ENCODE measurements at regions not wholly inside any gene's neighbourhood (a gene's known extent, or its start where the extent isn't known, plus 50 kb on each side); places are given as distances from the start of the nearest gene placed in this dataset.

DNA sequence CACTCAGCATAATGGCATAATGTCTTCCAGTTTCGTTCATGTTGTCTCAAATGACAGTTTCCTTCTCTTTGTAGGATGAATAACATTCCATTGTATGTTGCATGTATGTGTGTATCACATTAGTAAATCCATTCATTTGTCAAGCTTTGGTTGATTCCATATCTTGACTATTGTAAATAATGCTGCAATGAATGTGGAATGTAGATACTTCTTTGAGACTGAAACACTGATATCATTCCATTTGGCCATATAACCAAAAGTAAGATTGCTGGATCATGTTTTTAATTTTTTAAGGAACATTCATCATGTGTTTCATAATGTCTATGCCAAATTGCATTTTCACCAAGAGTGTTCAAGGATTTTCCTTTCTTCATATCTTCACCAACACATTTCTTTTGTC, 1711.4 kb upstream of the PIK3C3 start:
- Histone ChIP-seq H3K36me3 (ENCODE audit: control insufficient read depth in 2 of 2, insufficient read depth in 2 of 2, low read length in 1 of 2) (no peaks in the 10 kb centered on the region), H3K27me3 (ENCODE audit: control insufficient read depth in 2 of 2, insufficient read depth in 1 of 2, low read length in 1 of 2) (no peaks in the 10 kb centered on the region), H3K9me3 (ENCODE audit: control insufficient read depth in 2 of 2, insufficient read depth in 1 of 2, low read length in 1 of 2) (no peaks in the 10 kb centered on the region), H3K27ac (ENCODE audit: low read depth in 1 of 2, low read length in 1 of 2) (no peak overlapping the region), H3K4me1 (ENCODE audit: control insufficient read depth in 2 of 2, insufficient read depth in 2 of 2, low read length in 2 of 2) (no peaks in the 10 kb centered on the region), H3K4me3 (ENCODE audit: low read length in 2 of 2) (no peak overlapping the region)
- WGBS = 78% methylated on average over 1 of the region's 1 CpG
- DNase-seq (ENCODE audit: low read depth in 6 of 9, low spot score in 9 of 9) = no peak

- no peak for DNase-seq (ENCODE audit: low read depth in 6 of 9, low spot score in 9 of 9)
- H3K4me3 ChIP-seq (ENCODE audit: low read length in 2 of 2) = no peak overlapping the region
- no peaks in the 10 kb centered on the region for H3K27me3 ChIP-seq (ENCODE audit: control insufficient read depth in 2 of 2, insufficient read depth in 1 of 2, low read length in 1 of 2)
- H3K27ac ChIP-seq (ENCODE audit: low read depth in 1 of 2, low read length in 1 of 2) = no peak overlapping the region
- H3K4me1 ChIP-seq (ENCODE audit: control insufficient read depth in 2 of 2, insufficient read depth in 2 of 2, low read length in 2 of 2) = no peaks in the 10 kb centered on the region
- WGBS = 96% methylated on average over 6 of the region's 6 CpGs
- H3K9me3 ChIP-seq (ENCODE audit: control insufficient read depth in 2 of 2, insufficient read depth in 1 of 2, low read length in 1 of 2) = no peaks in the 10 kb centered on the region
- H3K36me3 ChIP-seq (ENCODE audit: control insufficient read depth in 2 of 2, insufficient read depth in 2 of 2, low read length in 1 of 2) = no peaks in the 10 kb centered on the region
Observed at GRCh38 chr18:40235836-40236235, 1719.2 kb upstream of the PIK3C3 start.

DNA sequence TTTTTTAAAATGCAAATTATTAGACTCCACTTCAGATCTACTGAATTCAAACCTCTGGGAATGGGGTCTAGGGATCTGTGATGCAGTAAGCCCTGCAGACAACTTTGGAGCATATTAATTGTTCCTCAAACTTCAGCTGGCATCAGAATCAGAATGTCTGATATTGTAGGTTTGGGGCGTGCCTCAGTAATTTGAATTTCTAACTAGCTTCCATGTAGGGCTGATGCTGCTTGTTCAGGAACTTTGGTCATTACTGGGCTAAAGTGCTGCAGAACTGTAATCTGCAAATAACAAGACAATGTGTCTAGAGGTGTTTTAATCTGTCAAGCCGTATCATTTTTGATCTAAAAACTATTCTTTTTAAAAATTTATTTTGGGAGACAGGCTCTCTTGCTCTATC, 1719.7 kb upstream of the PIK3C3 start:
- 94% methylated on average over 2 of the region's 2 CpGs for WGBS
- no peak for DNase-seq (ENCODE audit: low read depth in 6 of 9, low spot score in 9 of 9)

DNA sequence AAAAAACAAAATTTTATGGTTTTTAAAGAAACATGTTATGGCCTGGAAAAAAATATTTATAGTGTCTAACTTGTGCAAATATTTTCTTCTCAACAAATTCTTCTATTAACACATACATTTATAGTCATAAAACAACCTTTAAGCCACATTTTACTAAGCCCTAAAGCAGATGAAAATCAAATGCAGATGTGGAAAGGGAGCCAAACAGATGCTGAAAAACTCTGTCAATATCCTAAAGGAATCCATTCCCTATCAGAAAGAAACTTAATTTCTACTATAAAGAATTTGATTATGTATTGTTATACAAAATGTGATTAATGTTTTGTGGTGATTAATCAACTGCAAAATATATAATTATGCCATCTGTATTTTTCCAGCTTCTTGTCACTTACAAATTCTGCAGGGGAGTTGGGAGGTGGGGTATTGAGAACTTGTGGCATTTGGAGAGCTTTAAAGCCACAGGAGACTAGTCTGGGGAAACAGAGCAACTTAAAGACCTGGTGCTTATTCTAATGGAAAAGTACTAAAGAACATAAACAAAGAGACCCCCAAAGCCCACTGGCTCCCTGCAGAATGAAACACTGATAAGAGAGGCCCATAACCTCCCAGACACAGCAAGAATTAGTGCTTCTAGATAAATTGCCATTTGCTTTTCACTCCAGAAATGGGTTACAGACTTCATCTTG, 1721.0 kb upstream of the PIK3C3 start:
- Histone ChIP-seq H3K9me3 (ENCODE audit: control insufficient read depth in 2 of 2, insufficient read depth in 1 of 2, low read length in 1 of 2) (no peaks in the 10 kb centered on the region), H3K27me3 (ENCODE audit: control insufficient read depth in 2 of 2, insufficient read depth in 1 of 2, low read length in 1 of 2) (no peaks in the 10 kb centered on the region), H3K4me1 (ENCODE audit: control insufficient read depth in 2 of 2, insufficient read depth in 2 of 2, low read length in 2 of 2) (no peaks in the 10 kb centered on the region), H3K36me3 (ENCODE audit: control insufficient read depth in 2 of 2, insufficient read depth in 2 of 2, low read length in 1 of 2) (no peaks in the 10 kb centered on the region), H3K4me3 (ENCODE audit: low read length in 2 of 2) (no peak overlapping the region), H3K27ac (ENCODE audit: low read depth in 1 of 2, low read length in 1 of 2) (no peak overlapping the region)
- no peak for DNase-seq (ENCODE audit: low read depth in 6 of 9, low spot score in 9 of 9)

More for the DNA sequence above, 1719.7 kb upstream of the PIK3C3 start:
- H3K27me3 ChIP-seq (ENCODE audit: control insufficient read depth in 2 of 2, insufficient read depth in 1 of 2, low read length in 1 of 2) = no peaks in the 10 kb centered on the region
- no peak overlapping the region for H3K4me3 ChIP-seq (ENCODE audit: low read length in 2 of 2)
- H3K36me3 ChIP-seq (ENCODE audit: control insufficient read depth in 2 of 2, insufficient read depth in 2 of 2, low read length in 1 of 2) = no peaks in the 10 kb centered on the region
- no peak overlapping the region for H3K27ac ChIP-seq (ENCODE audit: low read depth in 1 of 2, low read length in 1 of 2)
- no peaks in the 10 kb centered on the region for H3K9me3 ChIP-seq (ENCODE audit: control insufficient read depth in 2 of 2, insufficient read depth in 1 of 2, low read length in 1 of 2)
- no peaks in the 10 kb centered on the region for H3K4me1 ChIP-seq (ENCODE audit: control insufficient read depth in 2 of 2, insufficient read depth in 2 of 2, low read length in 2 of 2)

- H3K27me3 ChIP-seq (ENCODE audit: control insufficient read depth in 2 of 2, insufficient read depth in 1 of 2, low read length in 1 of 2) = no peaks in the 10 kb centered on the region
- DNase-seq (ENCODE audit: low read depth in 6 of 9, low spot score in 9 of 9) = no peak
- no peak overlapping the region for H3K4me3 ChIP-seq (ENCODE audit: low read length in 2 of 2)
- no peaks in the 10 kb centered on the region for H3K4me1 ChIP-seq (ENCODE audit: control insufficient read depth in 2 of 2, insufficient read depth in 2 of 2, low read length in 2 of 2)
- no peak overlapping the region for H3K27ac ChIP-seq (ENCODE audit: low read depth in 1 of 2, low read length in 1 of 2)
- 93% methylated on average over 1 of the region's 1 CpG for WGBS
- H3K9me3 ChIP-seq (ENCODE audit: control insufficient read depth in 2 of 2, insufficient read depth in 1 of 2, low read length in 1 of 2) = no peaks in the 10 kb centered on the region
- H3K36me3 ChIP-seq (ENCODE audit: control insufficient read depth in 2 of 2, insufficient read depth in 2 of 2, low read length in 1 of 2) = no peaks in the 10 kb centered on the region
Observed at GRCh38 chr18:40222776-40223175, 1732.3 kb upstream of the PIK3C3 start.

DNA sequence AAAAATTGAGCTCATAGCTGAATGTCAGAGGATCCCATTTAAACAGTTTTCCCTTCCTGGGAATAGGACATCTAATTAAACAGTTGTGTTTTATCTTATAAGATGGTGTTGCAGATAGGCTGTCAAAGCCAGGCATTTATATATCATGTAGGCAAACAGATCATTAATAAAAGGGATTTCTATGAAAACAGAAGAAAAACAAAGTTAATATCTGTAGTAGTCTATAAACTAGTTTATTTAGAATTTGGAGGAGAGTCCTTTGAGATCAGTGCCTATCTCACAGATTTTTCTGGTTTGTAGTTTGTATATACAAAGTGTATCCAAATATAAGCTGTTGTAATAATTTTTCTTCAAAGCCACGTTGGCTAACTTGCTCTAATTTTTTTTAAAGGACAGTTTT, 1738.2 kb upstream of the PIK3C3 start:
- WGBS = 61% methylated on average over 1 of the region's 1 CpG
- Histone ChIP-seq H3K36me3 (ENCODE audit: control insufficient read depth in 2 of 2, insufficient read depth in 2 of 2, low read length in 1 of 2) (no peaks in the 10 kb centered on the region), H3K27me3 (ENCODE audit: control insufficient read depth in 2 of 2, insufficient read depth in 1 of 2, low read length in 1 of 2) (no peaks in the 10 kb centered on the region), H3K9me3 (ENCODE audit: control insufficient read depth in 2 of 2, insufficient read depth in 1 of 2, low read length in 1 of 2) (no peaks in the 10 kb centered on the region), H3K4me1 (ENCODE audit: control insufficient read depth in 2 of 2, insufficient read depth in 2 of 2, low read length in 2 of 2) (no peaks in the 10 kb centered on the region), H3K4me3 (ENCODE audit: low read length in 2 of 2) (no peak overlapping the region), H3K27ac (ENCODE audit: low read depth in 1 of 2, low read length in 1 of 2) (no peak overlapping the region)
- no peak for DNase-seq (ENCODE audit: low read depth in 6 of 9, low spot score in 9 of 9)

DNA sequence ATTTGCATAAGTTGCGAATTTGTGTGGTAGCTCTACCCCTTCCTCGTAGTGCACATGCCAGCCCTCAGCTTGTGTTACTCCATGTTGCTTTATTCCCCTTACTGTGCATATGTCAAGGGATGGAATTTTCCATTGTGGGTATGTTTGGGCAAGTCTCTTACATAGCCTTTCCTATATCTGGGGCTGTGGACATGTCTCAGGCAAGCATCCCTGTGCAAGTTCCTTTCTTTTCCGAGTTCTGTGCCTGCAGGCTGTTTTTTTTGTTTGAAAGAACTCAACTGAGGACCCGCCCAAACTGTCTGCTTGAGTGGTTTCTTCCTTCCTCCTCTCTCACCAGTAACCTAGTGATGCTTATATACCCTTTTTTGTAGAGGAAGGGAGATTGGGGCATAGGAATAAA, 1739.1 kb upstream of the PIK3C3 start:
- Histone ChIP-seq H3K36me3 (ENCODE audit: control insufficient read depth in 2 of 2, insufficient read depth in 2 of 2, low read length in 1 of 2) (no peaks in the 10 kb centered on the region), H3K4me3 (ENCODE audit: low read length in 2 of 2) (no peak overlapping the region), H3K9me3 (ENCODE audit: control insufficient read depth in 2 of 2, insufficient read depth in 1 of 2, low read length in 1 of 2) (no peaks in the 10 kb centered on the region), H3K27ac (ENCODE audit: low read depth in 1 of 2, low read length in 1 of 2) (no peak overlapping the region), H3K27me3 (ENCODE audit: control insufficient read depth in 2 of 2, insufficient read depth in 1 of 2, low read length in 1 of 2) (no peaks in the 10 kb centered on the region), H3K4me1 (ENCODE audit: control insufficient read depth in 2 of 2, insufficient read depth in 2 of 2, low read length in 2 of 2) (no peaks in the 10 kb centered on the region)
- WGBS = 88% methylated on average over 4 of the region's 4 CpGs
- DNase-seq (ENCODE audit: low read depth in 6 of 9, low spot score in 9 of 9) = no peak

- no peaks in the 10 kb centered on the region for H3K27me3 ChIP-seq (ENCODE audit: control insufficient read depth in 2 of 2, insufficient read depth in 1 of 2, low read length in 1 of 2)
- no peaks in the 10 kb centered on the region for H3K4me1 ChIP-seq (ENCODE audit: control insufficient read depth in 2 of 2, insufficient read depth in 2 of 2, low read length in 2 of 2)
- DNase-seq (ENCODE audit: low read depth in 6 of 9, low spot score in 9 of 9) = no peak
- WGBS = 94% methylated on average over 1 of the region's 1 CpG
- no peaks in the 10 kb centered on the region for H3K36me3 ChIP-seq (ENCODE audit: control insufficient read depth in 2 of 2, insufficient read depth in 2 of 2, low read length in 1 of 2)
- no peaks in the 10 kb centered on the region for H3K9me3 ChIP-seq (ENCODE audit: control insufficient read depth in 2 of 2, insufficient read depth in 1 of 2, low read length in 1 of 2)
- no peak overlapping the region for H3K4me3 ChIP-seq (ENCODE audit: low read length in 2 of 2)
- H3K27ac ChIP-seq (ENCODE audit: low read depth in 1 of 2, low read length in 1 of 2) = no peak overlapping the region
Observed at GRCh38 chr18:40210696-40211095, 1744.3 kb upstream of the PIK3C3 start.

GRCh38 chr18:40208958-40209357, 1746.1 kb upstream of the PIK3C3 start:
- Histone ChIP-seq H3K36me3 (ENCODE audit: control insufficient read depth in 2 of 2, insufficient read depth in 2 of 2, low read length in 1 of 2) (no peaks in the 10 kb centered on the region), H3K4me1 (ENCODE audit: control insufficient read depth in 2 of 2, insufficient read depth in 2 of 2, low read length in 2 of 2) (no peaks in the 10 kb centered on the region), H3K27me3 (ENCODE audit: control insufficient read depth in 2 of 2, insufficient read depth in 1 of 2, low read length in 1 of 2) (no peaks in the 10 kb centered on the region), H3K9me3 (ENCODE audit: control insufficient read depth in 2 of 2, insufficient read depth in 1 of 2, low read length in 1 of 2) (no peaks in the 10 kb centered on the region), H3K27ac (ENCODE audit: low read depth in 1 of 2, low read length in 1 of 2) (no peak overlapping the region), H3K4me3 (ENCODE audit: low read length in 2 of 2) (no peak overlapping the region)
- no peak for DNase-seq (ENCODE audit: low read depth in 6 of 9, low spot score in 9 of 9)
- WGBS = 91% methylated on average over 2 of the region's 2 CpGs

- H3K4me3 ChIP-seq (ENCODE audit: low read length in 2 of 2) = no peak overlapping the region
- no peaks in the 10 kb centered on the region for H3K4me1 ChIP-seq (ENCODE audit: control insufficient read depth in 2 of 2, insufficient read depth in 2 of 2, low read length in 2 of 2)
- no peak for DNase-seq (ENCODE audit: low read depth in 6 of 9, low spot score in 9 of 9)
- H3K27ac ChIP-seq (ENCODE audit: low read depth in 1 of 2, low read length in 1 of 2) = no peak overlapping the region
- H3K36me3 ChIP-seq (ENCODE audit: control insufficient read depth in 2 of 2, insufficient read depth in 2 of 2, low read length in 1 of 2) = no peaks in the 10 kb centered on the region
- H3K27me3 ChIP-seq (ENCODE audit: control insufficient read depth in 2 of 2, insufficient read depth in 1 of 2, low read length in 1 of 2) = no peaks in the 10 kb centered on the region
- no peaks in the 10 kb centered on the region for H3K9me3 ChIP-seq (ENCODE audit: control insufficient read depth in 2 of 2, insufficient read depth in 1 of 2, low read length in 1 of 2)
- whole genome bisulfite sequencing = 94% methylated on average over 3 of the region's 3 CpGs
Observed at GRCh38 chr18:40197711-40198110, 1757.3 kb upstream of the PIK3C3 start.

All from thymus (tissue), 11 donors.